Endothelial cell of umbilical vein (primary cell): ENCODE measurements at regions not wholly inside any gene's neighbourhood (a gene's known extent, or its start where the extent isn't known, plus 50 kb on each side); places are given as distances from the start of the nearest gene placed in this dataset.

Source experiments
- BruUV-seq: library from RNA; stranded (reverse); fragments of 400-500 nt; replicated peaks from 2 replicates; lab custom pipeline; 2021; lab: Mats Ljungman, UMichigan
- CTCF ChIA-PET: fragments of 300-600, 350-600 bp; sonication (Branson Sonifier 250); formaldehyde crosslinking; loops from one replicate; lab custom pipeline; 2021; ENCODE audit warnings: antibody characterized with exemption, inconsistent platforms; lab: Charles Lee
- POLR2A ChIA-PET: fragments of 300-600, 350-600 bp; sonication (Branson Sonifier 250); formaldehyde crosslinking; loops from one replicate; lab custom pipeline; 2021; ENCODE audit warnings: antibody characterized with exemption, inconsistent platforms; lab: Charles Lee
- DNase-seq: peaks from one replicate; pipeline ENCODE4 v3.0.0-alpha.2; 2011; ENCODE audit warnings: low read depth, low spot score
- FAIRE-seq: peaks from 2 replicates; lab custom pipeline; 2011; peaks lifted over from hg19 to GRCh38; lab: Jason Lieb, UNC
- H2AFZ ChIP-seq: 2 replicates; pipeline ENCODE4 v1.6.0; 2012; ENCODE audit warnings: low read depth, low read length, control low read depth, inconsistent platforms
- H3K27ac ChIP-seq: 2 replicates; pipeline ENCODE4 v1.5.1; 2011; ENCODE audit warnings: low read depth, mild to moderate bottlenecking, control low read depth, low read length, moderate library complexity; ENCODE audit not compliant: insufficient read depth
- H3K27me3 ChIP-seq, 2 experiments: 2 replicates each; pipeline versions ENCODE4 v1.6.0 to v1.6.1; 2011; ENCODE audit warnings: low read length in 2 of 2, mixed read lengths in 1 of 2; ENCODE audit not compliant: control insufficient read depth in 2 of 2, insufficient read depth in 2 of 2
- H3K36me3 ChIP-seq, 2 experiments: 2 replicates in 1 of 2; 3 replicates in 1 of 2; pipeline ENCODE4 v1.5.1; 2011; ENCODE audit warnings: low read length in 2 of 2, mild to moderate bottlenecking in 1 of 2, moderate library complexity in 1 of 2; ENCODE audit not compliant: control insufficient read depth in 2 of 2, insufficient read depth in 2 of 2; ENCODE audit errors: extremely low read depth in 1 of 2
- H3K4me1 ChIP-seq: 3 replicates; pipeline ENCODE4 v1.5.1; 2011; ENCODE audit warnings: mild to moderate bottlenecking, low read length; ENCODE audit not compliant: control insufficient read depth, insufficient read depth; ENCODE audit errors: extremely low read depth
- H3K4me2 ChIP-seq: 2 replicates; pipeline ENCODE4 v1.6.1; 2011; ENCODE audit warnings: low read length, control low read depth, mixed read lengths; ENCODE audit not compliant: insufficient read depth
- H3K4me3 ChIP-seq, 3 experiments: fragments of 200-600 bp in 1 of 3; sonication (generic), shearing (Covaris generic) in 1 of 3; replicated peaks in 1 of 3; 2 replicates each; pipeline ENCODE4 v1.5.1; 2011 to 2016; ENCODE audit warnings: control low read depth in 3 of 3, low read length in 3 of 3, mild to moderate bottlenecking in 2 of 3, inconsistent platforms in 1 of 3, low read depth in 1 of 3, moderate library complexity in 1 of 3; ENCODE audit not compliant: insufficient read depth in 1 of 3
- H3K79me2 ChIP-seq: 2 replicates; pipeline ENCODE4 v1.6.0; 2012; ENCODE audit warnings: low read length, inconsistent platforms; ENCODE audit not compliant: control insufficient read depth, insufficient read depth
- H3K9ac ChIP-seq: replicated peaks from 2 replicates; pipeline ENCODE3; 2011; ENCODE audit warnings: low read length, control low read depth; ENCODE audit not compliant: insufficient read depth; ENCODE audit errors: extremely low read depth
- H3K9me1 ChIP-seq: replicated peaks from 3 replicates; pipeline ENCODE4 v1.6.0; 2011; ENCODE audit warnings: mild to moderate bottlenecking, low read length; ENCODE audit not compliant: control insufficient read depth, insufficient read depth; ENCODE audit errors: extremely low read depth
- H3K9me3 ChIP-seq: replicated peaks from 2 replicates; pipeline ENCODE4 v1.5.1; 2012; ENCODE audit warnings: low read length, inconsistent platforms; ENCODE audit not compliant: control insufficient read depth, insufficient read depth
- H4K20me1 ChIP-seq: replicated peaks from 2 replicates; pipeline ENCODE3; 2011; ENCODE audit warnings: mild to moderate bottlenecking, low read length; ENCODE audit not compliant: control insufficient read depth, insufficient read depth; ENCODE audit errors: extremely low read depth
- CTCF ChIP-seq, 2 donors: IDR thresholded peaks; 1 replicate in 1 of 2; 2 replicates in 1 of 2; pipeline ENCODE4 v1.5.1; 2011; ENCODE audit warnings: low read length in 2 of 2, mild to moderate bottlenecking in 2 of 2, moderate library complexity in 2 of 2, control low read depth in 1 of 2, inconsistent platforms in 1 of 2, low read depth in 1 of 2; ENCODE audit not compliant: insufficient read depth in 1 of 2; ENCODE audit errors: extremely low read depth in 1 of 2
- EZH2 ChIP-seq: IDR thresholded peaks from 2 replicates; pipeline ENCODE4 v1.6.1; 2012; ENCODE audit warnings: borderline replicate concordance, low read depth, mild to moderate bottlenecking, moderate library complexity, low read length, inconsistent platforms; ENCODE audit not compliant: severe bottlenecking
- FOS ChIP-seq: IDR thresholded peaks from 2 replicates; pipeline ENCODE4 v1.6.1; 2011; ENCODE audit warnings: mild to moderate bottlenecking, low read length, moderate library complexity, borderline replicate concordance; ENCODE audit not compliant: insufficient read depth
- GATA2 ChIP-seq: IDR thresholded peaks from 2 replicates; pipeline ENCODE4 v1.7.0; 2011; ENCODE audit warnings: low read depth, mild to moderate bottlenecking, moderate library complexity, mixed read lengths, low read length; ENCODE audit not compliant: insufficient read length, insufficient read depth
- JUN ChIP-seq: IDR thresholded peaks from 2 replicates; pipeline ENCODE4 v1.6.1; 2011; ENCODE audit warnings: borderline replicate concordance, low read depth; ENCODE audit not compliant: insufficient read length, insufficient read depth
- MAX ChIP-seq: IDR thresholded peaks from 2 replicates; pipeline ENCODE4 v1.6.1; 2011; ENCODE audit not compliant: insufficient read depth, insufficient read length
- MYC ChIP-seq: IDR thresholded peaks from one replicate; pipeline ENCODE4 v1.6.1; 2011; ENCODE audit warnings: mild to moderate bottlenecking, low read depth, low read length
- POLR2A ChIP-seq: IDR thresholded peaks from 2 replicates; pipeline ENCODE4 v1.6.1; 2012; ENCODE audit warnings: low read depth, mild to moderate bottlenecking, control low read depth, low read length
- POLR2AphosphoS5 ChIP-seq: IDR thresholded peaks from 2 replicates; pipeline ENCODE4 v1.6.1; 2012; ENCODE audit warnings: low read depth, mild to moderate bottlenecking, control low read depth, low read length, moderate library complexity; ENCODE audit not compliant: insufficient read depth
- dilution Hi-C: fragments of 300-500 bp; cut with MboI; formaldehyde crosslinking; loops from one replicate; pipeline ENCODE4 v1.15.0; 2019; ENCODE audit warnings: low sequenced_read_pairs; ENCODE audit not compliant: extremely low pct_ligation_motif_present
- intact Hi-C: fragments of 100-400 bp; cut with micrococcal nuclease; formaldehyde crosslinking; loops from one replicate; pipeline ENCODE4 v1.10.0; 2022

- Histone ChIP-seq H3K27ac (no peak overlapping the region), H3K36me3 (no peaks in the 10 kb centered on the region), H4K20me1 (no peaks in the 10 kb centered on the region), H3K79me2 (no peaks in the 10 kb centered on the region), H3K9me1 (no peaks in the 10 kb centered on the region), H3K27me3 (no peaks in the 10 kb centered on the region), H2AFZ (no peak overlapping the region), H3K4me3 (no peak overlapping the region), H3K9me3 (no peaks in the 10 kb centered on the region), H3K4me2 (no peak overlapping the region), H3K4me1 (no peaks in the 10 kb centered on the region), H3K9ac (no peak overlapping the region)
- no peak for TF ChIP-seq MYC
- no peak for TF ChIP-seq FOS
- TF ChIP-seq GATA2: no peak
- TF ChIP-seq POLR2AphosphoS5: no peak
- TF ChIP-seq POLR2A: no peak
- TF ChIP-seq CTCF (IDR thresholded peaks at IDR 0.05; ENCODE audit: extremely low read depth in 1 of 2, insufficient read depth in 1 of 2, low read depth in 1 of 2, low read length in 2 of 2): no peak
- no peak for TF ChIP-seq JUN
- no peak for TF ChIP-seq EZH2
- no peak for TF ChIP-seq MAX
- dilution Hi-C loops: no loop called here
- BruUV-seq: no TSS peak
- ChIA-PET POLR2A (no interaction called here), CTCF (no interaction called here)
- intact Hi-C loops: no loop called here
- DNase-seq (no peak), FAIRE-seq (no peak)
Observed at GRCh38 chr13:74367193-74367592, 233.0 kb upstream of the KLF12 start.
